ENCODE measurements at regions not wholly inside any gene's neighbourhood (a gene's known extent, or its start where the extent isn't known, plus 50 kb on each side); places are given as distances from the start of the nearest gene placed in this dataset.

DNA sequence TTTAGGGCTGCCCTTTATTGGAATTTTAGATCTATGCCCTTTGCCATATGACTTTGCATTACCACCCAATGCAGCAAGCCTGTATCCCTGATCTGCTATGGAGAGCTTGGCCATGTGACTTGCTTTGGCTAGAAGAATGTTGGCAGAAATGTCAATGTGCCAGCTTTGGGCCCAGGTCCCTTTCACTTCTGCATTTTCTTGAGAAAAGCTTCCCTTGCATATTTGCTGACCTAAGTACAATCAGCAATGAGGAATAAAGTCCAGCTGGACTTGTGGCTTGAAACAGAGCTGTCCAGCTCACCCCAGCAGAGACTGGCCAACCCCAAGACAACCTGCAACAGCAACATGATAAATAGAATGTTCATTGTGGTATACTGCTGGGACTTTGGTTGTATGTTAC, 135.9 kb downstream of the PAH start:
- no peak for DNase-seq

- no peak for DNase-seq
These were observed 141.0 kb downstream of the PAH start for GRCh38 chr12:102776041-102776440.

DNA sequence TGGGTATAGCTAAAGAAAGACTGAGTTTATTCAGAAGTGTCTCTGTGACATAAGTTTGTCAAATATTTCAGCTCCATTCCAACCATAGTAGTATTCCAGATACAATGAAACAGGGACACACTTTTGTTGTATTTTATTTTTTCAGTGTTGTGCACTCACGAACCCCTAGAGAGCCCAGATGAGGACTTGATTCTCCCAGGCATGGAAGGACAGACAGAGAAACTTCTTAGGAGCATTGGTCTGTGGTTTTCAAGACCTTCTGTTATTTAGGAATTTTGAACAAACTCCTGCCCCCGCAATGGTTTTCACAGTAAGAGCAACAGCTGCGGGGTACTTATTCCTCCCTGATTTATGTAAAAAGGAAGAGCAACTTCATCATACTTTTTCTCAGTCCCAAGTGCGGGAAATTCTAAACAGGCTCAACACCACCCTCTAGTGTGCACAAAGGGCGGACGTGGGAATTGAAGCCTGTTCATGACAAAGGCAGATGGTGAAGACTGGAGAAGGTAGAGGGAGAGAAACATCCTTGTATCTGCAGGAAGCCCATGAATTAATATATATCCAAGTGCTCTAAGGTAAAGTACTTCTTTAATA, 147.6 kb downstream of the PAH start:
- peak; percentile 80 for DNase-seq

GRCh38 chr12:102766961-102767360, 150.1 kb downstream of the PAH start:
- DNase-seq: no peak

DNA sequence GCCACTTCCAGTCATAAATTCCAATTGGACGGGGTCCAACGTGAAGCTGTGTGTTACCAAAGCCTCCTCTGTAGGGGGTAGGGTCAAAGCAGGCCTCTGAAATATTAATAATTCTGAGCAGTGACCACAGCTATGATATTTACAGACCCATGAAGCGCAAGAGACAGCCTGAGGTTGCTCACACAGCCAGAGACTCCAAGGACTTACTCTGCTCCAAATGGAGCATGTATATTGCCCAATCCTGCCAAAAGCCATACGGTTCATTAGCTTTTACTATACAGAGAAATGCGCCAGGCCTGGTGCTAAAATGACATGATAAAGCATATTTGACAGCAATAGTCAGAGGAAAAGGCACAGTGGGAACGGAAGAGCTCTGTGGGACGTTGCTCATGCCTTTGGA, 151.3 kb downstream of the PAH start:
- no peak for DNase-seq

GRCh38 chr12:102763471-102763870, 153.6 kb downstream of the PAH start:
- DNase-seq: no peak

GRCh38 chr12:102763061-102763460, 154.0 kb downstream of the PAH start:
- DNase-seq: no peak

GRCh38 chr12:102760322-102760721, 156.7 kb downstream of the PAH start:
- DNase-seq: no peak

GRCh38 chr12:102759466-102759865, 157.6 kb downstream of the PAH start:
- DNase-seq: no peak

DNA sequence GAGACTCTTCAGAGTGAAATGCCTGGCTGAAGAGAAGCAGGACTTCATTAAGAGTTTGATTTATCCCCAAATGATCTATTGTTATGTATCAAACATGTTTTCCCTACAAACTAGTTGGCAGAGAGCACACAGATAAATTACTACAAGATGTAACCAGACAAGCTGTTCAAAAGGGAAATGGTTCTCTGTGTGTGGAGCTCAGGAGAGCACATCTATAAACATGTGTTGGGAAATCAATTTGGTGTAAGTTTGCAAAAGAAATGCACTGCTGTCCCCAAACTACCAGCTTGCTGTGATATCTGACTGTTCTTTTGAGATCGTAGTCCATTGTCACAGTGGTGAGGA, 159.2 kb downstream of the PAH start:
- DNase-seq: no peak

DNA sequence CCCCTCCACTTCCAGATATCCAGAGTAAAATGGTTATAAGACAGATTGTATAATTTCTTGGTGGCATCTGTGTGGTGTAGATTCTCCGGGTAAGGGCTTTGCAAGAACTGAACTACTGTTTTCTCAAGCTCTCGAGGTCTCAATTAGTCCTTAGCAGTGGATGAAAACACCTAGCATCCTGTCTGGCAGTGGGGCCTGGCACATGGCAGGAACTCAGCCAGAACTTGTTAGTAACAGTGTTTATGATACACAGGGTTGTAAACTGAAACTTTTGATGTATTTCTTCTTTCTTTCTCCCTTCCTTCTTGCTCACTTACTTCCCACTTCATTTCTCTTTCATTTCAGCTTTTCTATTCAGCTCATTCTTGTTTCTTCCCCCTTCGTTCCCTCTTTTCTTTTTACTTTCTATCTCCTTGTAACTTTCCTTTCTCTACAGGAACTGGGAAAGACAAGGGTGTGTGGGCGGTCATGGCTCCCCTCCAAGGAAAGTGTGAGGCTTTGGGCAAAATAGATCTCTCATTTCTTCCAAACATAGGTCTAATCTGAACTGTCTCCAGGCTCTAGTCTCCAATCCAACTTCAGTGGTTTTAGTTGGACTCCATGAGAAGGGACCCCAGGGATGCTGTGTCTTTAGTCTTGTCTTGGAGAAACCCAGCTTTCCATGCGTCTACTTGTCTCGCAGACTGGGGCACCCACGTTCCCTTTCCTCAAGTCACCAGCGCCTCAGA, 159.7 kb downstream of the PAH start:
- DNase-seq: peak; percentile 70

GRCh38 chr12:102756530-102756929, 160.5 kb downstream of the PAH start:
- DNase-seq: no peak

DNA sequence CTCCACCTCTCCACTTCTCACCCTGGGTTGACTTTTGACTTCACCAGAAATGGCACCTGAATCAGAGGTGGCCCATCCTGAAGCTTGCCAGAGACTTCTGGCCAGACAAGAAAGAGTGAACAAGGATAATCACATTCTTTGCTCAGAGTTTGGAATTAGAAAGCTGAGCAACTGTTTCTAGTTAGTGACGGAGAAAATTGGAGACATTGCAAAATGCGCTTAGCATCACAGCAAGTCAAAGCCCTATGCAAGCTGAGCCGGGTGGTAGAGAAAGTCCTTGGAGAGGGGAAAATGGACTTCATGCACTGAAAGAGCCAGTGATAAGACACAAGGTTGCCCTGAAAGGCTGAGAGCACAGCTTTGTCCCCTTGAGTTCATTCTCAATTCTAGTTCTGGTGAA, 161.8 kb downstream of the PAH start:
- no peak for DNase-seq

- DNase-seq: no peak
These were observed 163.2 kb downstream of the PAH start for GRCh38 chr12:102753802-102754201.

GRCh38 chr12:102748704-102749103, 168.3 kb downstream of the PAH start:
- no peak for DNase-seq

DNA sequence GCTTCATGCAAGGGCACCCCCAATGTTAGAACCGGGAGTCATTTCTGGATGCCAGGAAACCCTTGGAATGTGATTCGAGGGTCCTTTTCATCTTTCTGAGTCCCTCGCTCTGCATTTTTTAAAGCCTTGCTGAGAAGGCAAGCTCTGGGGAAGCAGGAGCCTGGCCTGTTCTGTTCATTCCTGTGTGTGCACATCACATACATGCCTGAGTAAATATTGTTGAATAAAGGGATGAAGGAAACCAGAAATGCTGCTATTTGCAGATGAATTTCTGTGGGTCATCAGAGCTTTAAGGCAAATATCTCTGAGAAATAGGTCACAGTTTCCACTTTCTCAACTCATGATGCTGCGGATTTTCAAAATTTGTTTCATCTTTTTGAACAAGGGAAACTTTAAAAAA, 170.1 kb downstream of the PAH start:
- DNase-seq: no peak

DNA sequence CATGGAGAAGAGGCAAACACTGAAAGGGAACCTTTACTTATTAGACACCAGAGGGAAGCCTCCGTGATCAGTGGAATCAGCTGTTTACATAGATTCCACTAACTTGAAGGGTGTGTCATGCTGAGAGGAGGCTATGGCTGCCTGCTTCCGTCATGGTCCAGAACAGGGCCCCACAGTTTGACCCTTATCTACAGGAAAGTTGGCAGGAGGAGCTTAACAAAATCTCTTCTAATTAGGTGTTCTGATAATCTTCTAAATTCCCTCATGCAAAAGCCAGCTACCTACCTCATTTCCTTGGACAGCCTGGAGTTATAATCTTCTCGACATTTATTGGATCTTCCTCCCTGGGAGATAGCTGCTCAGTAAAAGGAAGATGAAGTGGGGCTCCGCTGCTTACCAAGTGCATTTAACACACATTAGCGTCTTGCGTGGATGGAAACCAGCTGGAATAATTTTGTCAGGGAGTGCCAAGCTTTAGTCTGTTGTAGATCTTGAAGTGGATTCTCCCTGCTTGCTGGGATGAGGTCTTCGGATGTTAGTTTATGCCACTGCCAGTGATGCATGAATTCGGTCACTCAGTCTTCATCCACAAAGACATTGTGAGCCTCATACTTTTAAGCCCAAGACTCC, 171.0 kb downstream of the PAH start:
- DNase-seq: no peak

DNA sequence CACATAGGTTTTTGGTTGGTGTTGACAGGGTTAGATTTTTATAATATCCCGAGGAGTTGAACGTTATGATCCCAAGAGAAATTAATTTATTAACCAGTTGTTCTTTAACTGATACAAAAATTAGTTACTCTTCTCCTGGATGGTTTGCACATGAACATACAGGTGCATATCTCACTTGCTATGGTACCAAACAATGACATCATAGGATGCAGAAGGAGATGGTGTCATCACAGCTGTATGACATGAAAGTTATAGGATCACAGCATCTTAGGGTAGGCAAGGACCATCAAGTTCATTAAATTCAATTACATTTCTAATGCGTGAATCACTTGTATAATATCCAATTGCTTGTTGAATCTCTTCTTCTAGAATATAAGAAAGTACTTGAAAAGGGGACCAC, 175.8 kb downstream of the PAH start:
- DNase-seq: no peak

DNA sequence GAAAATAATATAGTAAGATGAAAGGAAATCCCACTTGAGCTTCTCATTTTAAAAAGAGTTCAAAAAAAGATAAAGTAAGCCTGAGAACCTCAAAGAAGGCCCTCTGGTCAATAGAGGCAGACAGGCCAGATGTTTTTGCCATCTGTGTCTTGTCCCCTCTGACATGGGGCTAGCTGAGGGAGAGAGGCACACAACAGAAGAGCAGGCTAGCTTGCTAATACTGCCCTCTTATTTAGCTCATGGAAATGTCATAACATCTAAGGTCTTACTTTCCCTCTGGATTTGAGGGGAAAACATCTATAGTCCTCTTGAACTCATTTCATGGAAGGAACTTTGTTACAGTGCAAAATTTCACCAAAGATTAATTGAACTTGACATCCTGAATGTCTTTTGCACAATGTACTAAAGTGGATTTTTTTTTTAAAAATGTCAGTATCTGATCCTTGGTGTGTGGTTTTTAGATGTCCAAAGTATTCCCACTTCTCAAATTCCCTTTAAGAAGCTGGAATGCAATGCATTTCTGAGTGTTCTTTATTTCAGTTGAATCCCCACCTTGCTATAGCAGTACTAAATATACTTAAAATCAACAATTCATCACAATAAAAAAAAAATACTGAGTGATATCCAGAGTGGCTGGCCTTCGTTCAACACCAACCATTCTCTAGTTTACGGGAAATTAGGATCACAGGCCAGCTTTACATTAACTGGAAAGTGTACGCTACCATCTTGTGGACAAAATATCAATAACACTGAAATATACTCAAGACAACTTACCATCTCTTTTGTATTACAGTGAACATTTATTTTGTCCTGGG, 176.7 kb downstream of the PAH start:
- peak; percentile 41 for DNase-seq

DNA sequence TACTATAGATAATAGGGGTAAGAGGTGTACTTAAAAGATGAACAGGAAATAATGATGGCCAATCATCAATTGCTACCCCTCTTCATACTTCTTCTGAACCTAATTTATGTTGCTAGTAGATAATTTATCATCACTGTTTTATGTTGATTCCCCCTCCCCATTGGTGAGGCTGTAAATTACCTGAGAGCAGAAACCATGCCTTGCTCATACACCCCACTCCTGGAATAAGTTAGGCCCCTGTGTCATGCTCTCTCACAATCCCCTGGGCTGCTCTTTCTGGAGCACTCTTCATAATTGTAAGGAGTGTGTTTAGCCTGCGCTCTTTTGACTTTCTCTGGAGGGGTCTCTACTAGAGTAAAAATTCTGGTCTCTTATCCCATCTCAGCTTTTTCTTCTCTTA, 180.7 kb downstream of the PAH start:
- DNase-seq: no peak

- no peak for DNase-seq
These were observed 181.9 kb downstream of the PAH start for GRCh38 chr12:102735104-102735503.

DNA sequence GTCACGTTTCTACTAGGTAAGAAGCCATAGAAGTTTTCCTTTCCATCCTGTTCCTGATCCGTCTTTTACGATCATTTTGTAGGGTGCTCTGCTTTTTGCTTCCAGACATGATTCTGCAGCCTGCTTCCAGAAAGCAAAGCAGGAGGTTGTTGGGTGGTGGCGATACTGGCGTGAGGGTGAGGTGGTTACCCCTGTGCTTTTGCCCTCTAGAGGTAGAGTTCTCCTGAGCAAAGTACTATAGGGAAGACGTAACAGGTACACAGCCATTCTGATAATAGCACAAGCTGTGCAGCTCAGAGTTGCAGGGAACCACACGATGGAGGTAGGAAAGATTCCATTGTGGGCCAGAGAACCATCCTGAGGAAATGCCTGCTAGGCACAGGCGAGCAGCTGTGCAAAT, 186.0 kb downstream of the PAH start:
- DNase-seq: no peak

GRCh38 chr12:102728506-102729242, 188.4 kb downstream of the PAH start:
- DNase-seq: no peak

Measured in left hindlimb (tissue), 1 donor.